Muscle layer of duodenum (tissue), 2 donors: ENCODE measurements at regions not wholly inside any gene's neighbourhood (a gene's known extent, or its start where the extent isn't known, plus 50 kb on each side); places are given as distances from the start of the nearest gene placed in this dataset.
"Not testable (repeated sequence)": the region's sequence is repeated elsewhere in the genome, so short reads cannot be mapped to it uniquely, and the experiment has no call there.

Experiments
- H3K27ac ChIP-seq: one replicate; pipeline ENCODE4 v1.7.0; 2013; ENCODE audit warnings: mild to moderate bottlenecking, low read length
- H3K27me3 ChIP-seq: one replicate; pipeline ENCODE4 v1.7.0; 2013; ENCODE audit warnings: low read depth, mild to moderate bottlenecking, control low read depth, low read length
- H3K36me3 ChIP-seq, 2 donors: one replicate each; pipeline ENCODE4 v1.7.0; 2013; ENCODE audit warnings: low read length in 2 of 2, control low read depth in 1 of 2, mild to moderate bottlenecking in 1 of 2; ENCODE audit not compliant: insufficient read depth in 2 of 2, control insufficient read depth in 1 of 2
- H3K4me1 ChIP-seq, 2 donors: one replicate each; pipeline ENCODE4 v1.7.0; 2013; ENCODE audit warnings: low read length in 2 of 2, mild to moderate bottlenecking in 2 of 2, control low read depth in 1 of 2, moderate library complexity in 1 of 2; ENCODE audit not compliant: insufficient read depth in 2 of 2, control insufficient read depth in 1 of 2
- H3K4me3 ChIP-seq, 2 donors: one replicate each; pipeline ENCODE4 v1.7.0; 2013; ENCODE audit warnings: low read length in 2 of 2, low read depth in 1 of 2, mild to moderate bottlenecking in 1 of 2
- H3K9me3 ChIP-seq, 2 donors: one replicate each; pipeline ENCODE4 v1.7.0; 2013; ENCODE audit warnings: low read length in 2 of 2, control low read depth in 1 of 2, mild to moderate bottlenecking in 1 of 2; ENCODE audit not compliant: control insufficient read depth in 1 of 2
- donor health status: healthy.

GRCh38 chr20:53871541-53871940, 198.9 kb downstream of the BCAS1 start:
- Histone ChIP-seq H3K4me3 (no peak overlapping the region), H3K27ac (no peak overlapping the region), H3K9me3 (no peaks in the 10 kb centered on the region), H3K27me3 (no peaks in the 10 kb centered on the region), H3K36me3 (peaks cover 0 to 4% of the 10 kb centered on the region in 2 donors), H3K4me1 (peaks cover 6 to 14% of the 10 kb centered on the region in 2 donors)

- H3K36me3 ChIP-seq: peaks cover 0 to 5% of the 10 kb centered on the region in 2 donors
- H3K4me3 ChIP-seq: no peak overlapping the region
- no peaks in the 10 kb centered on the region for H3K9me3 ChIP-seq
- H3K27me3 ChIP-seq: no peaks in the 10 kb centered on the region
- H3K27ac ChIP-seq: peak overlapping the region; percentile 63
- peaks cover 10 to 19% of the 10 kb centered on the region in 2 donors for H3K4me1 ChIP-seq
These were observed 199.7 kb downstream of the BCAS1 start for GRCh38 chr20:53870426-53871315.

GRCh38 chr20:53869466-53870258, 200.7 kb downstream of the BCAS1 start:
- Histone ChIP-seq H3K36me3 (peaks cover 0 to 5% of the 10 kb centered on the region in 2 donors), H3K27me3 (no peaks in the 10 kb centered on the region), H3K4me1 (peaks cover 10 to 25% of the 10 kb centered on the region in 2 donors), H3K4me3 (peak overlapping the region in 1 of 2 donors; percentile 26), H3K9me3 (no peaks in the 10 kb centered on the region), H3K27ac (peak overlapping the region; percentile 63)

- peak overlapping the region; percentile 67 for H3K27ac ChIP-seq
These were observed 202.5 kb downstream of the BCAS1 start for GRCh38 chr20:53867741-53868351.

GRCh38 chr20:53866794-53867740, 203.3 kb downstream of the BCAS1 start:
- Histone ChIP-seq H3K4me1 (peaks cover 10 to 21% of the 10 kb centered on the region in 2 donors), H3K27ac (peak overlapping the region; percentile 67), H3K9me3 (no peaks in the 10 kb centered on the region), H3K4me3 (no peak overlapping the region), H3K27me3 (no peaks in the 10 kb centered on the region), H3K36me3 (peaks cover 0 to 5% of the 10 kb centered on the region in 2 donors)

More at GRCh38 chr20:53867741-53868351, 202.5 kb downstream of the BCAS1 start:
- Histone ChIP-seq H3K4me1 (peaks cover 10 to 24% of the 10 kb centered on the region in 2 donors), H3K27me3 (no peaks in the 10 kb centered on the region), H3K36me3 (peaks cover 0 to 5% of the 10 kb centered on the region in 2 donors), H3K9me3 (no peaks in the 10 kb centered on the region), H3K4me3 (no peak overlapping the region)

- Histone ChIP-seq H3K4me1 (peaks cover 10 to 21% of the 10 kb centered on the region in 2 donors), H3K27ac (peak overlapping the region; percentile 67), H3K9me3 (no peaks in the 10 kb centered on the region), H3K36me3 (peaks cover 0 to 5% of the 10 kb centered on the region in 2 donors), H3K4me3 (peak overlapping the region; percentile 26 to 44), H3K27me3 (no peaks in the 10 kb centered on the region)
These were observed 204.2 kb downstream of the BCAS1 start for GRCh38 chr20:53865901-53866793.

GRCh38 chr20:53864765-53865683, 205.4 kb downstream of the BCAS1 start:
- not testable (repeated sequence) for H3K9me3 ChIP-seq, H3K27me3 ChIP-seq, H3K4me3 ChIP-seq, H3K36me3 ChIP-seq
- Histone ChIP-seq H3K27ac (peak overlapping the region; percentile 67), H3K4me1 (peaks cover 10 to 20% of the 10 kb centered on the region in 2 donors)

GRCh38 chr20:53863923-53864641, 206.3 kb downstream of the BCAS1 start:
- not testable (repeated sequence) for H3K27ac ChIP-seq, H3K27me3 ChIP-seq, H3K4me3 ChIP-seq, H3K36me3 ChIP-seq, H3K9me3 ChIP-seq
- peaks cover 10 to 15% of the 10 kb centered on the region in 2 donors for H3K4me1 ChIP-seq

GRCh38 chr20:53863535-53863922, 206.9 kb downstream of the BCAS1 start:
- H3K4me1 ChIP-seq: peaks cover 10 to 15% of the 10 kb centered on the region in 2 donors
- H3K9me3 ChIP-seq, H3K27me3 ChIP-seq, H3K4me3 ChIP-seq, H3K27ac ChIP-seq, H3K36me3 ChIP-seq: not testable (repeated sequence)
